NCI-H128 (cell line): ENCODE measurements at regions not wholly inside any gene's neighbourhood (a gene's known extent, or its start where the extent isn't known, plus 50 kb on each side); places are given as distances from the start of the nearest gene placed in this dataset.
"Not testable (repeated sequence)": the region's sequence is repeated elsewhere in the genome, so short reads cannot be mapped to it uniquely, and the experiment has no call there.

ENCODE experiments used
- DNase-seq: peaks from one replicate; lab custom pipeline; 2025; ENCODE audit not compliant: unreplicated experiment; lab: John Stamatoyannopoulos, UW

DNA sequence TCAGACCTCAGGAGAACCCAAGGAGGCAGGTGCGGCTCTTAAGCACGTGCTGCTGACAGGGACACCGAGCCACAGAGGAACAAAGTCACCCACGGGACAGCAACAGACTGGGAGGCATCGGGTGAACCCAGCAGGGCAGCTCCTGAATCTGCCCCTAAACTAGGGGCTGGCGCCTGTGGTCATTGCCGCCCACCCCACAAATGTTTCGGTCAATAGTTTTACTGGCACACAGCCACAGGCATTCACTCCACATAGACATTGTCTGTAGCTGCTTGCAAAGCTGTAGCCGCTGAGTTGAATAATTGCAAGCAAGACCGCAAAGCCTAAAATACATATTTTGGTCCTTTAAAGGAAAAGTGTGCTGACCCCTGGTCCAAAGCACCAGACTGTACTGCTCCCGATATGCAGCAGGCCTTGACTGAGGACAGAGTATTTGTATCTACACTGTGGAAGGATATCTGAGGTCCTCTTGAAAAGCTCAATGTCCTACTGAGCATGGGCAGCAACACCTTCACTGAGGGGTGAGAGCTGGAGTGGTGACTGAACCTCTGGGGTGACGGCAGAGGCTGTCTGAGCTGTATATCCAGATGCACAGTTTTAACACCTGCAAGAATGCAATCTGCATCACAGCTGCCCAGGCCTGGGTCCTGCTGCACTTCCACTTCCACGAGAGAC lies 310.3 kb downstream of the THBS2 start:
- no peak for DNase-seq

DNA sequence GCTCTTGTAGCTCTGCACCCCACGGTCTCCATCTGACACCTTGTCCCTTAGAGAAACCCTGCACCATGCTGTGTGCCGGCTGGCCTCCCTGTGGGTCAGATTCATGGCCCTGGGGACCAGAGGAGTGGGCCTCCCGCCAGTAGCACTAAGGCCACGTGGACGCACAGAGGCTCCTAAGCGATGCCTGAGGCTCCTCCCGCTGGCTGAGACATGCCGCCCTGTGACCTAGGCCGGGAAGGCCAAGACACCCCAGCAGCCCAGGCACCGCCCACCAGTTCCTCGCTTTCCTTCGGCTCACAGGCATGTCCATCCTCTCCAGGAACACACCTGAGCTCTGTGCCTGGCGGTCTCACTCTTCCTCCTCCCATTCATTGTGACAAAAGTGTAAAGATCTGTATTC lies 311.0 kb downstream of the THBS2 start:
- no peak for DNase-seq

- no peak for DNase-seq
Observed at GRCh38 chr6:168941036-168941435, 312.6 kb downstream of the THBS2 start.

DNA sequence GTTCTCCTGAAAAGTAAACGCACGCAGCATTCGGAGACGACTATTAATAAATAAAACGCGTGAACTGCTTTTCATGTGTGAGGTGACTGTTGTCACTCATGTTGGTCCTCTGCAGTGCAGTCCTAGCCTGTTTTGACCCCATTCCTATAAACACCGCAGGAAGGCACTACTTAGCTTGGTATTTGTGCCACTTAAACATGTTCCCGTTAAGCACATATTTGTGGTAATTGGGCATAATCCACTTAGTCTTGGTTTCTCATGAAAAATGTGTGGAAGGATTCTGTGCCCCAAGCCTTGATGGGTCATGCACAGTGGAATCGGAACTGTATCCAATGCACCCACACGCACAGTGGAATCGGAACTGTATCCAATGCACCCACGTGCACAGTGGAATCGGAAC lies 313.9 kb downstream of the THBS2 start:
- no peak for DNase-seq

DNA sequence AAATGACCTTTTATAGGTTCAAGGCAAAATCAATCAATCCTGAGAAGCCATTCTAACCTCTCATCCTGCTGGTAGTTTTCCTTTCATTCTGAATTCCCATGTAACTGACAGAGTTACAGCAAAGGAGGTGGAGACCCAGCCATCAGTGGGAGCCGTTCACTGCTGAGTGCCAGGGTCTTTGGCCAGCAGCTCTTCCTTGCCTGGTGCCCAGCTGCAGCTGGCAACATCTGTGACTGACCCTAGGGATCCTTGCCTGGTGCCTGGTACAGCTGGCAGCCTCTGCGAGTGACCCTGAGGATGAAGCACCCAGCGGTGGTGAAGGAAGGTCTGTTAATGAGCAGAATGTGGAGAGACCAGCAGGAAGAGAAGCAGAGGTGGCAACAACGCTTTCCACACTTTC lies 314.6 kb downstream of the THBS2 start:
- no peak for DNase-seq

DNA sequence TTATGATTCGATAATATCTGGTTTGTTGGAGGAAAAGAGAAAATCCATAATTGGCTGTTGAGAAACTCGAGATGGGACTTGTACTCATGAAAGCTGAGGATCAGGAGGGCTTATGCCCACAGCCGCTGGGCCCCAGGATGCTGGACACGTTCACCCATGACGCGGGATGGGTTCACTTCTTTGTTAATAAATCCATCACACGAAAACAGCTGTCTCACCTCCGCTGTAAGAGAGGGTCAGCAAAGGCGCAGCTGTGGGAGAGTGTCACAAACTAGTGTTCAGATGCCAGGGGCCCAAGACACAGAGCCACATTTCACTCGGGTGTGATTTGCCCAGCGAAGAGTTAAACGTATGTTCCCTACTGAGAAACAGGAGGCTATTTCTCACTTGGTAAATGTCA lies 315.1 kb downstream of the THBS2 start:
- no peak for DNase-seq

- no peak for DNase-seq
Observed at GRCh38 chr6:168937054-168937453, 316.6 kb downstream of the THBS2 start.

GRCh38 chr6:168935628-168936010 lies 318.0 kb downstream of the THBS2 start:
- no peak for DNase-seq

DNA sequence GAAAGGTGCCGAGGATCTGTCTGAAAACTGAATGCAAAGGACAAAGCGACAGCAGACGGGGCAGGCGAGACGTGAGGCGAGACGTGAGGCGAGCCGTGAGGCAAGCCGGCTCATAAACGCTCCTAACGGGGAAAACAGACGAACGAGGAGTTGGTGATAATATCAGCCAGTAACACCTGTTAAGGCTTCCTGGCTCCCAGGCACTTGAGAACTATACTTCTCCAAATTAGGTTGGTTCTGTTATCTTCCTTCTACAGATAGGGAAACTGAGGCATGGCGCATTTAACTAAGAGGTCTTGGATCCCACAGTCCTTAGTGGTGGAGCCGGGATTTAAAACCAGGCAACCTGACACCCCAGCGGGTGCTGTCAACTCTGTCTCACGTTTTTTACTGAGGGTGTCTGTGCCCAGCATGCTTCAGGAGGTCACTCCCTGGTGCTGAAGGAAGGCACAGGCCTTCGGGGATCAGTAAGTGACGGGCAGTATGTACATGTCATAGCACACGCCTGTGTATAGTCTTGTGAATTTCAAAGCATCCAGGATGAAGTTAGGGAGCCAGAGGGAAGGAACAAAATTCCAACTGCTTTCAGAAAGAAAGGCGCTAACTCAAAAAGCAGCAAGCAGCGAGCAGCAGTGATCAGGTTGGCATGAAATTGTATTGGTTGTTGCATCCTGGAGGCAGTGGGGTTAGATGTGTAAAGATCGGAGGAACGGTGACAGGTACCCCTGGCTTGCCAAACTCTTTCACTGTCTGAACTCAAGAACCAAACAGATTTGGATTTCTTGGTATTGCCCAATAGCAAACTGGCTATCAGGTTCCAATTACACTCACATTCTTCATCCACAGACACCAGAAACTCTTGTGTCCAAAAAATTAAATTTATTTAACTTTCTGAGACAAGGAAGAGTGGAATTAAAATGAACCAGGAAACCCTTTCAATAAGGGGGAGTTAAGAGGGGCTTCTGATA lies 318.7 kb downstream of the THBS2 start:
- no peak for DNase-seq

GRCh38 chr6:168932171-168932570 lies 321.5 kb downstream of the THBS2 start:
- DNase-seq = not testable (repeated sequence)

DNA sequence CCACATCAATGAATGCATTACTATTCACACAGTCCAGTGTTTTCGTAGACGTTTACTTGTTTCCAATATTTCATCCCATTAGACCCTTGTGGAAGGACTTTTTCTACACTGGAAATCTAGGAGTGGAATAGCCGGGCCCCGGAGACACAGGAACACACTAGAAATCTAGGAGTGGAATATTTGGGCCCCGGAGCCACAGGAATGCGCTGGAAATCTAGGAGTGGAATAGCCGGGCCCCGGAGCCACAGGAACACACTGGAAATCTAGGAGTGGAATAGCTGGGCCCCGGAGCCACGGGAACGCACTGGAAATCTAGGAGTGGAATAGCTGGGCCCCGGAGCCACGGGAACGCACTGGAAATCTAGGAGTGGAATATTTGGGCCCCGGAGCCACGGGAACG lies 322.6 kb downstream of the THBS2 start:
- not testable (repeated sequence) for DNase-seq

DNA sequence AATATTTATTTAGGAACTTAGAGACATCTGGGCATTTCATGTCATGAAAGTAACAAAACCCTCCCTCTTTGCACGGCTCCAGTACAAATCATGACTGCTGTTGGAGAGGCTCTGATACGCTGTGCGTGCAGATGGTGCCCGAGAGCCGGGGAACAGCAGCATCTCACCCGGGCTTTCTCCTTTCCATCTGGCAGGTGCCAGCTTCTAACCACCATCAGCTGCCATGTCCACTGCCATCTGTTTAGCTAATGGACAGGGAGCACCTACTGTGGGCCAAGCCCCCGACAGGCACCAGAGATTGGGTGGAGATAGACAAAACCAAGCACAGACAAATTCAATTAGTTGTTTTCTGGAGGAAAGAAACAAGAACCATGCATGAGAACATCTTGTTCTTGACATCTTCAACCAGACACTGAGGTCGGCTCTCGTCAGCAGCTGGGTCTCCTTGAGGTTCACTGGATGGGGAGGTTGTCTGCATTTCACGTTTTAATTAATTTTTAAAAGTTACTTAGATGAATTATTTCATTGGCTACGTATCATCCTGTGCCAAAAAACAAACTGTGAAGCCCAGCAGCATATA lies 323.7 kb downstream of the THBS2 start:
- no peak for DNase-seq

DNA sequence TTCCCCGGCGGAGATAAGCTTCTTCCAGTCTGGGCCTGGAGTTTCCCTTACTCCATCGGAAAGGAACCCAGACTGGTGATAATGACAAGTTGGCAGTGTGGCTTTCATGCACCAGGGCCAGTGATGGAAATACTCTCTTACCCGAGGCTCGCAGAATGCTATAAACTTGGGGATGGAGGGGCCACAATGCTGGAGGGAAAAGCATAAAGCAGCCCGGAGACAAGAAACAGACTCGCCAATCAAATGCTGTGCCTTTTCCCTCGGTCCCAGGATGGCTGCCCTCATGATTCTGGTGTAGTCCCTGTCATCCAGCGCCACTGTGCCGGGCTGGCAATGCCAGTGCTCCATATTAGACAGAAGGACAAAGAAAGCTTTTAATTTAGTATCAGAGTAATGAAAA lies 325.6 kb downstream of the THBS2 start:
- no peak for DNase-seq

DNA sequence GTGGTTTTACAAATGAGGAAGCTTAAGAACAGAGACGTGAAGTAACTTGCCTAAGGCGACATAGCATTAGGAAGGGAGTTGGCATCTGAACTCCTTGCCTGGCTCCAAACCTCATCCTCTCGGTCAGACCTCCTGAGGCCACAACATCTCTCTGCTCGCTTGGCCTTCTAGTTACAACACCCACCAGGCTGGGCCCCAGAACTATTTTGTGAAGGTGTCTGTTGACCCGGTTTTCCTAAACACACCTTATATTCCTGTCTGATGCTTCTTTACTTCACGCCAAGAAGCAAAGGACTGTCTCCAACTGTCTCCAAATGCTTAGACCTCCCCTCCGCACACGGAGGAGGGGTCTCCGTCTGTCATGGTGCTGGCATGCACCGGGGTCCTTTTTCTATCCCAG lies 326.6 kb downstream of the THBS2 start:
- no peak for DNase-seq

- no peak for DNase-seq
Observed at GRCh38 chr6:168926306-168926705, 327.3 kb downstream of the THBS2 start.

DNA sequence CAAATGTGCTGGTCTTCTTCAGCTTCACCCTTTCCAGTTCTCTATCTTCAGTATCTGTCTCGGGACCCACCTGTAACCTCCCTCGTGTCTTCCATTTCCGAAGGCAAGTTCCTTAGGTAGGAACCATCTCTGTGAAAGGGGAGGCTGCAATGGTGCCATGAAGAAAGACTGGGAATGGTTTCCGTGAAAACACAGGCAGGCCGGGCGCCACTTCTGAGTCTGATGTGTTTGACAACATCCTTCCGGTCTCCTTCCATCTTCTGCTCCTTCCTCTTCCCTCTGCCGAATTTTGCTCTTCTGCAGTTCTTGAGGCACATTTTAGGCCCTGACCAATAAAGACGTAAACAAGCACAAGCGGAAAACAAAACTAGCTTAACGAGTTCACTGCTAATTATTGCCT lies 328.0 kb downstream of the THBS2 start:
- no peak for DNase-seq

GRCh38 chr6:168923171-168923570 lies 330.5 kb downstream of the THBS2 start:
- no peak for DNase-seq

- no peak for DNase-seq
Observed at GRCh38 chr6:168922436-168922835, 331.2 kb downstream of the THBS2 start.

DNA sequence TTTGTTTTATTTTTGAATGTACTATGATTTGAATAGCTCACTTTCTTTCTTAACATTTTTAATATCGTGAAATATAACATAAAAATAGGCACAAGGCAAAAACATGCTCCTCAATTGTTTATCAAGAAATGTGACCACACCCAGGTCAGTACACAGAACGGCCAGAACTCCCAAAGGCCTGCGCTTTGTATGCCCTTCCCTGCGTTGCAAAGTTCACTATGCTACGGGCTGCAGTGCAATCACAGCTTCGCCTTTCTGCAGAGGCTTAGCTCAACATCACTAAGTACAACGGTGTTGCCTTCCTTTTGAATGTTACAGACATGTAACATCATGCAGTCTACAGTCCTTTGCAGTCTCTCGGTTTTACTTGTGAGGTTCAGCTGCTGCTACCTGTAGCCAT lies 333.4 kb downstream of the THBS2 start:
- DNase-seq = no peak

DNA sequence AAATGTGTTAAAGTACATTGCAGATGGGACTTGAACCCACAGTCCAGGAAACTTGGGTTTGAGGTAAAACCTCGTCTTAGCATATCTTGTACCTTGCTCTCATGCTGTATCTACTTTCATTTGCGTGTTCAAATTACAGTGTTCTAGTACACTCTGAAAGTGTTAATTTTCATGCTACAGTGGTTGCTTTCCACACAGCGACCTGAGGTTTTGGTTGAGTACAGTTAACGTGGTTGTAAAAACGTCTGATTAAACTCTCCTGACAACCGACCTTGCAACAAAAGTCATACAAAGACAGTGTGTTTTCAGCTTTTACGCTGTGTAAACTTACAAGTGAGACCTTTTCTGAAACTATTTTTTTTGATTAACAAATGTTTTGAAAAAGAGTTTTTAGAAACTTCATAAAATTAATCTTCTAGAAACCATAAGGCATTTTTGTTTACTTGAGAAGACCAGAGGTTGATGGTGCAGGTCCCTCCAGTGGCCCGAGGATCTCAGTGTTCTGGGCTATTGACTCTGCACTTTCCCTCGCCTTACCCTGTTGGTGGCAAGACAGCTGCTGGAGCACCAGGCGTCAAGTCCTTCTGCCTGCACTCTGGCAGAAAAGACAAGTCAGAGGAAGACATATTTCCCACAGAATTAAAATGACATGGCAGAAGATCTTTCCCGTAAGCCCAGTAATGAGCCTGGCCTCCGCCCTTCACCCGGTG lies 334.0 kb downstream of the THBS2 start:
- no peak for DNase-seq

DNA sequence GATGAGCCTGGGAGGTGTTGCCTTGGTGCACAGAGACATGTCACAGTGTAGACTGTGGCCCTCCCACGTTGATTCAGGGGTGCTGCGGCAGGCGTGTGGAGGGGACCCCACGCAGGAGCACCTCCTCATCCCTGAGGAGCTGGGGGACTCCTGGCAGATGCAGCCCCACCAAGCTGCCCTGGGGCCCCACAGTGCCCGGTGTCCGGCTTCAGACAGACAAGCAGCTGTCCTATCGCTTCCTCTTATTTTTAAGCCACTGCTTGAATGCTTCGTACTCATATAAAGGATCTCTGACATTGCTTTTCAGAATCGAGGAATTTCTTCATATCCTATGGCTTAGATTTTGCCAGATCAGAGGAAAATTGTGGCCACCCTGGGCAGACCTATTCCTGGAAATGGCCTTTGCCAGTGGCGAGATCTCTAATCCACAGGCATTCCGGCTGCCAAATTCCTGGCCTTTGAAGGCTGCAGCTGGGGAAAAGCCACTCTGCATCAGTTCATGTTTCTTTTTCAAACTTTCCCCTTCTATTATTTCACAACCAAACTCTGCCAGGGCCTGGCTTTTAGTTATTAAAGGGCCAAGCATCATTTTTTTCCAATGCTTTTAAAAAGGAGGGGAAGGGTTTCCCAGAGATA lies 337.0 kb downstream of the THBS2 start:
- no peak for DNase-seq
